Ishikawa (cell line): ENCODE measurements at regions not wholly inside any gene's neighbourhood (a gene's known extent, or its start where the extent isn't known, plus 50 kb on each side); places are given as distances from the start of the nearest gene placed in this dataset.
"Not testable (repeated sequence)": the region's sequence is repeated elsewhere in the genome, so short reads cannot be mapped to it uniquely, and the experiment has no call there.

Source experiments
- EP300 ChIP-seq: IDR thresholded peaks from 2 replicates; pipeline ENCODE4 v1.6.1; 2012; ENCODE audit warnings: borderline replicate concordance
- FOXM1 ChIP-seq: IDR thresholded peaks from 2 replicates; pipeline ENCODE4 v1.6.1; 2012; ENCODE audit warnings: low read depth, borderline replicate concordance
- YY1 ChIP-seq: IDR thresholded peaks from 2 replicates; pipeline ENCODE4 v1.6.1; 2012; ENCODE audit warnings: low read depth

GRCh38 chr5:62224987-62225601 lies 80.9 kb upstream of the KIF2A start:
- not testable (repeated sequence) for TF ChIP-seq YY1, EP300, FOXM1
